B cell (primary cell): ENCODE measurements at regions not wholly inside any gene's neighbourhood (a gene's known extent, or its start where the extent isn't known, plus 50 kb on each side); places are given as distances from the start of the nearest gene placed in this dataset.

Source experiments
- ATAC-seq: fragments of 200-7000 bp; cut with Tn5 transposase; one replicate; pipeline ENCODE4 v1.10.0; 2021; ENCODE audit warnings: low read depth, mild to moderate bottlenecking, moderate number of reproducible peaks, moderate library complexity
- CTCF ChIA-PET: fragments of 350-600 bp; sonication (Branson Sonifier 250); formaldehyde crosslinking; loops from one replicate; lab custom pipeline; 2021; ENCODE audit warnings: antibody characterized with exemption, inconsistent platforms; lab: Charles Lee
- POLR2A ChIA-PET: fragments of 350-600 bp; sonication (Branson Sonifier 250); formaldehyde crosslinking; loops from one replicate; lab custom pipeline; 2021; ENCODE audit warnings: antibody characterized with exemption; lab: Charles Lee
- DNase-seq: peaks from one replicate; pipeline ENCODE4 v3.0.0; 2013
- H2AFZ ChIP-seq: 2 replicates; pipeline ENCODE4 v1.6.1; 2012; ENCODE audit warnings: mild to moderate bottlenecking, low read depth, low read length; ENCODE audit not compliant: insufficient read depth, poor library complexity, severe bottlenecking
- H3K27ac ChIP-seq, 2 donors: 1 replicate in 1 of 2; 2 replicates in 1 of 2; pipeline ENCODE4 v1.5.1; 2012 to 2013; ENCODE audit warnings: low read length in 2 of 2, mild to moderate bottlenecking in 2 of 2, moderate library complexity in 1 of 2
- H3K27me3 ChIP-seq, 4 experiments: fragments of 200-600 bp in 1 of 4; sonication (generic) in 1 of 4; replicated peaks in 1 of 4; 1 replicate in 2 of 4; 2 replicates in 2 of 4; pipeline versions ENCODE4 v1.6.1 to v1.7.0; 2013 to 2016; ENCODE audit warnings: low read length in 3 of 4, mild to moderate bottlenecking in 2 of 4, mixed read lengths in 1 of 4, moderate library complexity in 1 of 4; ENCODE audit not compliant: insufficient read depth in 4 of 4, control insufficient read depth in 3 of 4; ENCODE audit errors: control extremely low read depth in 1 of 4
- H3K36me3 ChIP-seq, 2 experiments: replicated peaks in 1 of 2; 1 replicate in 1 of 2; 2 replicates in 1 of 2; pipeline versions ENCODE4 v1.6.1 to v1.7.1; 2013; ENCODE audit warnings: low read length in 1 of 2; ENCODE audit not compliant: insufficient read depth in 2 of 2, control insufficient read depth in 1 of 2; ENCODE audit errors: control extremely low read depth in 1 of 2, extremely low read depth in 1 of 2
- H3K4me1 ChIP-seq, 2 donors: fragments of 200-600 bp in 1 of 2; sonication (generic) in 1 of 2; 1 replicate in 1 of 2; 2 replicates in 1 of 2; pipeline versions ENCODE4 v1.5.1 to v1.6.1; 2013 to 2017; ENCODE audit warnings: low read length in 2 of 2; ENCODE audit not compliant: control insufficient read depth in 2 of 2, insufficient read depth in 2 of 2
- H3K4me2 ChIP-seq: replicated peaks from 2 replicates; pipeline ENCODE3; 2012; ENCODE audit warnings: mild to moderate bottlenecking, low read depth, low read length; ENCODE audit not compliant: poor library complexity, severe bottlenecking
- H3K4me3 ChIP-seq, 5 experiments: fragments of 200-600 bp in 1 of 5; sonication (generic) in 1 of 5; 1 replicate in 3 of 5; 2 replicates in 2 of 5; pipeline versions ENCODE4 v1.5.1 to v1.7.0; 2011 to 2016; ENCODE audit warnings: low read length in 4 of 5, mild to moderate bottlenecking in 4 of 5, low read depth in 2 of 5, control low read depth in 1 of 5, moderate library complexity in 1 of 5; ENCODE audit not compliant: insufficient read depth in 1 of 5; ENCODE audit errors: control extremely low read depth in 1 of 5, extremely low read depth in 1 of 5
- H3K79me2 ChIP-seq: fragments of 200-600 bp; sonication (generic); one replicate; pipeline ENCODE4 v1.6.0; 2016; ENCODE audit warnings: low read length; ENCODE audit not compliant: control insufficient read depth, insufficient read depth
- H3K9ac ChIP-seq: fragments of 200-600 bp; sonication (generic); 2 replicates; pipeline ENCODE4 v1.6.1; 2017; ENCODE audit warnings: mild to moderate bottlenecking, low read length, moderate library complexity
- H3K9me3 ChIP-seq, 3 donors: one replicate each; pipeline versions ENCODE4 v1.6.1 to v1.7.1; 2013; ENCODE audit warnings: low read length in 2 of 3; ENCODE audit not compliant: control insufficient read depth in 2 of 3, insufficient read depth in 1 of 3; ENCODE audit errors: control extremely low read depth in 1 of 3
- H4K20me1 ChIP-seq: 2 replicates; pipeline ENCODE4 v1.6.0; 2012; ENCODE audit warnings: mild to moderate bottlenecking, low read length; ENCODE audit not compliant: insufficient read depth, control insufficient read depth, poor library complexity, severe bottlenecking
- H3K27ac Mint-ChIP-seq: one replicate; pipeline ENCODE4 v1.8.0; 2021; ENCODE audit warnings: mixed read lengths
- H3K27me3 Mint-ChIP-seq: one replicate; pipeline ENCODE4 v1.8.0; 2021; ENCODE audit warnings: mixed read lengths
- H3K4me1 Mint-ChIP-seq: one replicate; pipeline ENCODE4 v1.8.0; 2021; ENCODE audit warnings: mixed read lengths
- H3K4me3 Mint-ChIP-seq: one replicate; pipeline ENCODE4 v1.8.0; 2021; ENCODE audit warnings: mixed read lengths
- H3K9me3 Mint-ChIP-seq: one replicate; pipeline ENCODE4 v1.8.0; 2022; ENCODE audit warnings: mixed read lengths; ENCODE audit not compliant: insufficient read depth
- EZH2 ChIP-seq: IDR thresholded peaks from 2 replicates; pipeline ENCODE4 v1.6.1; 2012; ENCODE audit warnings: borderline replicate concordance, low read depth, mild to moderate bottlenecking, moderate library complexity, low read length; ENCODE audit not compliant: insufficient read depth, poor library complexity, severe bottlenecking
- WGBS: methylation state at CpG from one replicate; pipeline ENCODE4 v1.1.5; 2013; ENCODE audit warnings: missing lambda C conversion rate; ENCODE audit not compliant: insufficient coverage; 5-methylcytosine and 5-hydroxymethylcytosine counted together
- intact Hi-C: fragments of 100-400 bp; cut with micrococcal nuclease; formaldehyde crosslinking; loops from one replicate; pipeline ENCODE4 v1.10.0; 2022
- TF ChIP-seq, protein P1 (sequence below): fragments of 200-600 bp; IDR thresholded peaks from one replicate; pipeline ENCODE4 v1.8.0; 2022; ENCODE audit warnings: antibody characterized with exemption, mild to moderate bottlenecking

GRCh38 chr2:7102826-7103225 lies 185.6 kb downstream of the RNF144A start:
- Histone ChIP-seq H3K27ac (no peak overlapping the region), H3K9me3 (peaks cover 0 to 6% (median 1%) of the 10 kb centered on the region in 3 donors), H3K9ac (no peak overlapping the region), H3K4me1 (no peaks in the 10 kb centered on the region), H3K27me3 (no peaks in the 10 kb centered on the region), H3K79me2 (no peaks in the 10 kb centered on the region), H2AFZ (no peak overlapping the region), H3K4me3 (no peak overlapping the region), H3K4me2 (no peak overlapping the region), H4K20me1 (no peaks in the 10 kb centered on the region), H3K36me3 (no peaks in the 10 kb centered on the region)
- intact Hi-C loops, result no loop called here
- Mint-ChIP-seq H3K27me3 (peaks cover 22% of the 10 kb centered on the region), H3K9me3 (peaks cover 7% of the 10 kb centered on the region), H3K4me1 (peaks cover 4% of the 10 kb centered on the region), H3K27ac (no peak overlapping the region), H3K4me3 (no peak overlapping the region)
- ChIA-PET CTCF (no interaction called here), POLR2A (no interaction called here)
- 93% methylated on average over 4 of the region's 4 CpGs for WGBS
- DNase-seq (no peak), ATAC-seq (no peak)
- TF ChIP-seq, protein P1, sequence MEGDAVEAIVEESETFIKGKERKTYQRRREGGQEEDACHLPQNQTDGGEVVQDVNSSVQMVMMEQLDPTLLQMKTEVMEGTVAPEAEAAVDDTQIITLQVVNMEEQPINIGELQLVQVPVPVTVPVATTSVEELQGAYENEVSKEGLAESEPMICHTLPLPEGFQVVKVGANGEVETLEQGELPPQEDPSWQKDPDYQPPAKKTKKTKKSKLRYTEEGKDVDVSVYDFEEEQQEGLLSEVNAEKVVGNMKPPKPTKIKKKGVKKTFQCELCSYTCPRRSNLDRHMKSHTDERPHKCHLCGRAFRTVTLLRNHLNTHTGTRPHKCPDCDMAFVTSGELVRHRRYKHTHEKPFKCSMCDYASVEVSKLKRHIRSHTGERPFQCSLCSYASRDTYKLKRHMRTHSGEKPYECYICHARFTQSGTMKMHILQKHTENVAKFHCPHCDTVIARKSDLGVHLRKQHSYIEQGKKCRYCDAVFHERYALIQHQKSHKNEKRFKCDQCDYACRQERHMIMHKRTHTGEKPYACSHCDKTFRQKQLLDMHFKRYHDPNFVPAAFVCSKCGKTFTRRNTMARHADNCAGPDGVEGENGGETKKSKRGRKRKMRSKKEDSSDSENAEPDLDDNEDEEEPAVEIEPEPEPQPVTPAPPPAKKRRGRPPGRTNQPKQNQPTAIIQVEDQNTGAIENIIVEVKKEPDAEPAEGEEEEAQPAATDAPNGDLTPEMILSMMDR, result no peak
- no peak for TF ChIP-seq EZH2

- H3K36me3 ChIP-seq, result no peaks in the 10 kb centered on the region
- DNase-seq (no peak), ATAC-seq (no peak)
- intact Hi-C loops, result no loop called here
- Mint-ChIP-seq H3K4me1 (no peaks in the 10 kb centered on the region), H3K9me3 (no peaks in the 10 kb centered on the region), H3K27me3 (peaks cover 20% of the 10 kb centered on the region), H3K4me3 (no peak overlapping the region), H3K27ac (no peak overlapping the region)
- TF ChIP-seq, protein P1, result no peak
- no peak for TF ChIP-seq EZH2
- H3K4me3 ChIP-seq, result no peak overlapping the region
- no peaks in the 10 kb centered on the region for H3K9me3 ChIP-seq
- CTCF ChIA-PET, result interaction anchor here (1.1 kb wide), 1 partner anchor 12 kb away, joined by 3 read pairs; no protein-coding TSS in a partner anchor
- H2AFZ ChIP-seq, result no peak overlapping the region
- no peak overlapping the region for H3K27ac ChIP-seq
- H4K20me1 ChIP-seq, result no peaks in the 10 kb centered on the region
- H3K4me1 ChIP-seq, result no peaks in the 10 kb centered on the region
- 73% methylated on average over 8 of the region's 13 CpGs for WGBS
- no peaks in the 10 kb centered on the region for H3K27me3 ChIP-seq
- POLR2A ChIA-PET, result no interaction called here
- no peak overlapping the region for H3K9ac ChIP-seq
- H3K79me2 ChIP-seq, result no peaks in the 10 kb centered on the region
- no peak overlapping the region for H3K4me2 ChIP-seq
Observed at GRCh38 chr2:7108792-7109532, 191.8 kb downstream of the RNF144A start.
